HUES64 (cell line): ENCODE measurements at regions not wholly inside any gene's neighbourhood (a gene's known extent, or its start where the extent isn't known, plus 50 kb on each side); places are given as distances from the start of the nearest gene placed in this dataset.

Experiments
- H3K27ac ChIP-seq: 2 replicates; pipeline ENCODE4 v1.7.0; 2013; ENCODE audit warnings: low read depth, low read length, inconsistent platforms
- H3K27me3 ChIP-seq: 2 replicates; pipeline ENCODE4 v1.6.1; 2013; ENCODE audit warnings: mild to moderate bottlenecking, low read length; ENCODE audit not compliant: insufficient read depth
- H3K36me3 ChIP-seq: 2 replicates; pipeline ENCODE4 v1.6.1; 2013; ENCODE audit warnings: mild to moderate bottlenecking, low read length; ENCODE audit not compliant: insufficient read depth
- H3K4me1 ChIP-seq: 2 replicates; pipeline ENCODE4 v1.6.1; 2013; ENCODE audit warnings: mild to moderate bottlenecking, low read length, moderate library complexity; ENCODE audit not compliant: insufficient read depth
- H3K4me3 ChIP-seq: 2 replicates; pipeline ENCODE4 v1.5.1; 2013; ENCODE audit warnings: mild to moderate bottlenecking, low read length, moderate library complexity
- H3K9ac ChIP-seq: 2 replicates; pipeline ENCODE4 v1.6.1; 2013; ENCODE audit warnings: mild to moderate bottlenecking, low read depth, low read length
- H3K9me3 ChIP-seq: 2 replicates; pipeline ENCODE4 v1.6.1; 2013; ENCODE audit warnings: low read depth, low read length; ENCODE audit not compliant: insufficient read depth
- WGBS: fragments of 150-250, 120-280 bp; methylation state at CpG from one replicate; pipeline ENCODE4 v1.1.7; 2013; ENCODE audit warnings: missing lambda C conversion rate; 5-methylcytosine and 5-hydroxymethylcytosine counted together

DNA sequence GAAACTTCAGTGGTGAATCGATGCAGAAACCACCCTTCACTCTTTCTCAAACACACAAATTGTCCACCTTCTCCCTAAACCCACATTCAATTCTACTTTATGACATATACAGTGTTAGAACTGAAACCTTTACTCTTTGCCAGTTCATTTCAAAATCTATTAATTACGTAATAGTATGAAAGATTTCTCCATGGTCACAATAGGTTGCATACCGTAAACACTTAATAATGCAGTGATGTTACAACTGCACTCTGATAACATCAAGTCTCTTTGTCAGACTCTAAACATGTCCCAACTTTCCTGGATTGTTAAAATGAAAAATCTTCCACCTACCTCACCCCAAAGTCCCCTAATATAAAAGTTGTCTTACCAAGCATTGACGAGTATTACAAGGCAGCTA, 111.8 kb upstream of the PROK2 start:
- no peaks in the 10 kb centered on the region; the same call in 1 of the 2 replicates for H3K27me3 ChIP-seq
- no peaks in the 10 kb centered on the region for H3K36me3 ChIP-seq
- peaks cover 6% of the 10 kb centered on the region; the same call in 1 of the 2 replicates for H3K4me1 ChIP-seq
- H3K27ac ChIP-seq: no peak overlapping the region
- 90% methylated on average over 4 of the region's 4 CpGs for WGBS
- H3K9ac ChIP-seq: no peak overlapping the region
- H3K4me3 ChIP-seq: no peak overlapping the region
- no peaks in the 10 kb centered on the region for H3K9me3 ChIP-seq

DNA sequence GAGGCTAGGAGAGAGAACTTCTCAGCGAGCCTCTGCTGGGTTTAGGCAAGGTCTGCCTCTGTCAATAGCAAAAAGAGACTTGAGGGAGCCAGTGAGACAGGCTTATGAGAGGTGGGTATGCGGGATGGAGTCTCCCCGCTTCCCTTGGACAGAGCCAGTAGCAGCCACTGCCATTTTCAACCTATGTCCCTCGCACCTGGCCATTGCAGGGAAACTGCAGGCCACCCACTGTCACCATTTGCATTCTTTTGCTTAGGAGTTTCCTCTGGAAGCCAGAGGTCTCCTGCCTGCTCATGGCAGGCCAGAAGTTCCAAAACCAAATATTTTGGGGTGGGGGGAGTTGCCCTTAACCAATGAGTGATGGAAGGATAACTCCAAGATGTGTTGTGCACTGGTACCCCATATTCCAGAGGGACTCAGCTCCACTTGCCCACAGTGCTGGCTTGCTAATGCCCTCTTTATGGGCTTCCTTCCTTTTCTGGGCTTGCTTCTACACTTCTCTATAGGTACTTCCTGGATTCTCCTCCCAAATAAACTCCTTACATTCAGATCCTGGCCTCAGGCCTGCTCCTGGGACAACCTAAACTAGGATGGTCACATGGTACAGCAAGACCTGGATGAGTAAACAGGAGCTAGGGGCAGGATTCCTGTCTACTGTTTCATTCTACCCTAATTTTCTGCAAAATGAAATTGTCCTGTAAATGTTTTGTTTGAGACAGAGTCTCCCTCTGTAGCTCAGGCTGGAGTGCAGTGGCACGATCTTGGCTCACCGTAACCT, 108.9 kb upstream of the PROK2 start:
- no peak overlapping the region for H3K9ac ChIP-seq
- no peaks in the 10 kb centered on the region for H3K9me3 ChIP-seq
- no peak overlapping the region for H3K27ac ChIP-seq
- no peaks in the 10 kb centered on the region; the same call in 1 of the 2 replicates for H3K27me3 ChIP-seq
- no peak overlapping the region for H3K4me3 ChIP-seq
- 68% methylated on average over 6 of the region's 6 CpGs for WGBS
- no peaks in the 10 kb centered on the region for H3K36me3 ChIP-seq
- H3K4me1 ChIP-seq: peaks cover 6% of the 10 kb centered on the region; the same call in 1 of the 2 replicates

DNA sequence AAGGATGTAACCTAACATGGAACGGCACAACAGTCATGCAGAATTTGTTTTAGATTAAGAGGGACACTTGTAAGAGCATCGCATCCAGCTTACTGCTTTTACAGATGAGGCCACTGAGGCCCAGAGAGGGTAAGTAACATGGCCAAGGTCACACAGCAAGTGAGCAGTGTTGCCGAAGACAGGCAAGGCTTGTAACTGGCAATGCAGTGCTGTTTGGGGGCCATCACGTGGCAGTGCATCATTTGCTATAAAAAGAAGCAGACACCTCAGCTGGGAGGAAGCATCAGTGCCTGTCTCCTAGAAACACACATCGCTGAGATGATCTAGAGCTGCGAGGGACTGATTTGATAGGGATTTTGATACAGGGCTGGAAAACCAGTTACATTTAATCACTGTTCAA, 108.2 kb upstream of the PROK2 start:
- Histone ChIP-seq H3K4me3 (no peak overlapping the region), H3K27ac (no peak overlapping the region), H3K36me3 (no peaks in the 10 kb centered on the region), H3K9ac (no peak overlapping the region), H3K4me1 (peaks cover 6% of the 10 kb centered on the region; the same call in 1 of the 2 replicates), H3K9me3 (no peaks in the 10 kb centered on the region), H3K27me3 (no peaks in the 10 kb centered on the region; the same call in 1 of the 2 replicates)
- WGBS: 93% methylated on average over 6 of the region's 6 CpGs

DNA sequence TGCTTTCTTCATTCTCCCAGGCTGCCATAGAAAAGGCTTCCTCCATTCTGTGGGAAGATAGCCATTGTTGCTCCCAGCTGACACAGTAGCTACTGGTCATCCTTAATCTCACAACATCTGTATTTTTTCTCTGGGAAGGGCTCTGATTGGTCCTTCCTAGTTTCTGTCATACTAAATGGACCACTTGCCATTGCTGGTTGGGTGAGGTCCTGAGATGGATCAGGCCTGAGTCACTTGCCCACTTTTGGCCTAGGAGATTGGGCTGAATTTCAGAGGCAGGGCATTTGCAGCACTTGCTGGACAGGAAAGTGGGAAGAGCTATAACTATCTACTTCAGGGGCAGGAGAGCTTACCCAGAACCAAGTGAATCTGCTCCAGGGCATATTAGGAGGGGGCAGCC, 106.5 kb upstream of the PROK2 start:
- Histone ChIP-seq H3K27ac (no peak overlapping the region), H3K9me3 (no peaks in the 10 kb centered on the region), H3K4me3 (no peak overlapping the region), H3K9ac (no peak overlapping the region), H3K4me1 (peaks cover 6% of the 10 kb centered on the region; the same call in 1 of the 2 replicates), H3K27me3 (no peaks in the 10 kb centered on the region), H3K36me3 (no peaks in the 10 kb centered on the region)

DNA sequence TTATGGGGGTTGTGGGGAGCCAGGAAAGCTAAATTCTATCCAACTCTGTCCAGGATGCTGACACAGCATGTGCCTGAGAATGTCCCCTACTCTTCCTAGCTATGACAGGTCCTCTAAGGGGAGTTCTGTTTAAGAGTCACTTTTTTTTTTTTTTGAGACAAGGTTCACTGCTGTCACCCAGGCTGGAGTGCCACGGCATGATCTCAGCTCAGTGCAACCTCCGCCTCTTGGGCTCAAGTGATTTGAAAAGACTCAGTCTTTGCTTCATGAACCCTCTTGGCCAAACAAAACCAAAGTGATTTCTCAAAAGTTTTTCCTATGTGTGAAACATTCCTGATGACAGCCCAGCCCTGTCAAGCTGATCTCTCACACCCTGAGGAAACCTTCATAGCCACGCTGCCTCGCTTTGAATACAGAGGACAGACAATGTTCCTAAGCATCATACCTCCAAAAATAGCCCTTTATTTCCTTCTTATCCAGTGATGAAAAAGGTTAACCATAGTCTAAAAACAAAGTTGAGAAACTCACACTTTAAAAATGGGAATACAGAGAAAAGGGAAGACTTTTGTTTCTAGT, 105.5 kb upstream of the PROK2 start:
- Histone ChIP-seq H3K27me3 (no peaks in the 10 kb centered on the region), H3K9ac (no peak overlapping the region), H3K9me3 (no peaks in the 10 kb centered on the region), H3K4me1 (peaks cover 11% of the 10 kb centered on the region), H3K27ac (no peak overlapping the region), H3K36me3 (no peaks in the 10 kb centered on the region), H3K4me3 (no peak overlapping the region)
- WGBS: 91% methylated on average over 4 of the region's 4 CpGs

DNA sequence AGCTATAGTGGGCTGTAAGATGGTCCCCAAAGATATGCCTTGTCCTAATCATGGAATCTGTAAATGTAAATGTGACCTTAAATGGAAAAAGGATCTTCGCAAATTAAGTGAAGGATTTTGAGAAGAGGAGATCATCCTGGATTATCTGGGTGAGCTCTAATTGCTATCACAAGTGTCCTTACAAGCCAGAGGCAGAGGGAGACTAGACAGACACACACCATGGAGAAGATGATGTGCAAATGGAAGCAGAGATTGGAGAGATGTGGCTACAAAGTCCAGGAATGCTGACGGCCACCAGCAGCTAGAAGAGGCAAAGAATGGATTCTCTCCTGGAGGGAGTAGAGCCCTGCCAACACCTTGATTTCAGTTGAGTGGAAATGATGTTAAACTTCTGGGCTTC, 102.3 kb upstream of the PROK2 start:
- no peaks in the 10 kb centered on the region for H3K27me3 ChIP-seq
- H3K9me3 ChIP-seq: no peaks in the 10 kb centered on the region
- peaks cover 15% of the 10 kb centered on the region for H3K4me1 ChIP-seq
- H3K9ac ChIP-seq: no peak overlapping the region
- no peak overlapping the region for H3K27ac ChIP-seq
- WGBS: 91% methylated on average over 2 of the region's 2 CpGs
- H3K36me3 ChIP-seq: no peaks in the 10 kb centered on the region
- H3K4me3 ChIP-seq: no peak overlapping the region

DNA sequence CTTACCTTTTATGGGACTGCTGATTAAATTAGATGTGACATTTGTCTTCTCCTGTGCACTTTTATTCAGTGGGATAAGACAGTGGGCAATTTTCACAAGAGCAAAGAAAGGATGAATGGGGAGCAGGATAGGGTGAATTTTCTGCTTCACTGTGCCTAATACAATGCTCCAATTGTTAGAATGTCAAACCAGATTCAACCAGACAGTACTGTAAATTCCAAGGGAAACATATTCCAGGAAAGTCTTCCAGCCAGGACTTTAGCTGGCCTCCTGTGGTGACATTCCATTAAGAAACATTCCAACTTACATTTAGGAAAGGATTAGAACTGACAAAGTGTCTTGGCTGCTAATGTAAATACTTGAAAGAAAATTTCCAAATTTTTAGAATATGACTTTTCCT, 100.1 kb upstream of the PROK2 start:
- Histone ChIP-seq H3K9ac (no peak overlapping the region), H3K27me3 (no peaks in the 10 kb centered on the region), H3K4me3 (no peak overlapping the region), H3K36me3 (no peaks in the 10 kb centered on the region), H3K27ac (no peak overlapping the region; the same call in 1 of the 2 replicates), H3K9me3 (no peaks in the 10 kb centered on the region), H3K4me1 (peaks cover 15% of the 10 kb centered on the region)

DNA sequence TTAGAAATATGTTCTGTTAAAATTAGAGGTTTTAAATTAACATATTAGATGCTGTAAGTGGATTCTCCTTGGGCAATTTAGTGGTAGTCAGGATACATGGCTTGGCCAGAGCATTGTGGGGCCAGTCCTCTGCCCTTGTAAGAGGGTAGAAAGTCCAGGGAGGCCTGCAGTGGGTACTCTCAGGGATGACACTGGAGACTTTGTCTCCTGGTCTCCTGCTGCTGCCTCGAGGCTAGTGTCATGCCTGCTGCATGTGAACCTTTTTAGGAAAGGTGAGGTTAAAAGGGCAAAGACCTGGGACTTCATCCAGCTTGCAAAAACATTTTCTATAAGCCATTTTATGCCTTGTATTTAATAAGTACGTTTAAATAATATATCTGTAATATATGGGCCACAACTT, 96.8 kb upstream of the PROK2 start:
- WGBS: 73% methylated on average over 1 of the region's 2 CpGs
- H3K27me3 ChIP-seq: no peaks in the 10 kb centered on the region

DNA sequence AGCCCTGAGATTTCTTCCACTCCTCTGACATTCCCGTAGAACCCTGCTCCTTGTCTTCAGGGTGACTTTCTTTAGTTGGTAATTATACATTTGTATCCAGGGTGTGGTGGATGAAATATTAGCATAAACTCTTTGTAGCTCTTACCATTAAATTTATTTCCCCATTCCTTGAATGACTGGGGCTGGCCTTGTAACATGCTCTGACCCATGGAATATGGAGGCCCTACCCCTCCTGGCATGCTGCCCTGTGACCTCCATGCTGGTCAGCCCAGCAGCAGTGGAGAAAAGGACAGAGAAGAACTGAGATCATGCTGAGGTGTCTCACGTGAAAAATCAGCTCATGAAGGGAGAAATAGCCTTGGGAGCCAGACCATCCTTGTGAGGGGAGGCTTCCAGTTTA, 96.1 kb upstream of the PROK2 start:
- no peak overlapping the region for H3K27ac ChIP-seq
- no peaks in the 10 kb centered on the region for H3K9me3 ChIP-seq
- H3K27me3 ChIP-seq: no peaks in the 10 kb centered on the region
- H3K4me1 ChIP-seq: peaks cover 33% of the 10 kb centered on the region
- H3K9ac ChIP-seq: no peak overlapping the region
- WGBS: 91% methylated on average over 2 of the region's 2 CpGs
- no peaks in the 10 kb centered on the region for H3K36me3 ChIP-seq
- no peak overlapping the region for H3K4me3 ChIP-seq

More for the DNA sequence above, 96.8 kb upstream of the PROK2 start:
- Histone ChIP-seq H3K4me3 (no peak overlapping the region), H3K9ac (no peak overlapping the region), H3K27ac (no peak overlapping the region), H3K4me1 (peaks cover 27% of the 10 kb centered on the region), H3K9me3 (no peaks in the 10 kb centered on the region), H3K36me3 (no peaks in the 10 kb centered on the region)

DNA sequence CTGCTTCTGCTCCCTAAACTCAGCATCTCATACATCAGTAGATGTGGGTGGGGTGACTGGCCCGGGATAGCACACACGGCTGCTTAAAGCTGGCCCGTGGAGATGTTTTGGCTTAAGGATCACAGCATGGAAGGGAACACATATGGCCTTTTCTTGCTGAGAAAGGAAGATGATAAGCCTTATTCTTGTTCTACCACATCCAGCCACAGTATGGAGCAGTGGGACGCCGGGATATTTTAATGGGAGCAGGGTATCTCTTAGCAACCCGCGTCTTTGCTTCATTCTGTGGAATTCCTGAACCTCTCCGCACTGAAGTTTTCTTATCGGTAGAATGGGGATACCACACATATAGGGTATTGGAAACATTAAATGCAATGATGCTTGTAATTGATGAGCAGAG, 94.1 kb upstream of the PROK2 start:
- no peak overlapping the region for H3K27ac ChIP-seq
- no peaks in the 10 kb centered on the region for H3K27me3 ChIP-seq
- no peaks in the 10 kb centered on the region for H3K36me3 ChIP-seq
- peaks cover 18% of the 10 kb centered on the region for H3K4me1 ChIP-seq
- no peaks in the 10 kb centered on the region for H3K9me3 ChIP-seq
- H3K9ac ChIP-seq: no peak overlapping the region
- H3K4me3 ChIP-seq: no peak overlapping the region
- WGBS: 83% methylated on average over 9 of the region's 9 CpGs

DNA sequence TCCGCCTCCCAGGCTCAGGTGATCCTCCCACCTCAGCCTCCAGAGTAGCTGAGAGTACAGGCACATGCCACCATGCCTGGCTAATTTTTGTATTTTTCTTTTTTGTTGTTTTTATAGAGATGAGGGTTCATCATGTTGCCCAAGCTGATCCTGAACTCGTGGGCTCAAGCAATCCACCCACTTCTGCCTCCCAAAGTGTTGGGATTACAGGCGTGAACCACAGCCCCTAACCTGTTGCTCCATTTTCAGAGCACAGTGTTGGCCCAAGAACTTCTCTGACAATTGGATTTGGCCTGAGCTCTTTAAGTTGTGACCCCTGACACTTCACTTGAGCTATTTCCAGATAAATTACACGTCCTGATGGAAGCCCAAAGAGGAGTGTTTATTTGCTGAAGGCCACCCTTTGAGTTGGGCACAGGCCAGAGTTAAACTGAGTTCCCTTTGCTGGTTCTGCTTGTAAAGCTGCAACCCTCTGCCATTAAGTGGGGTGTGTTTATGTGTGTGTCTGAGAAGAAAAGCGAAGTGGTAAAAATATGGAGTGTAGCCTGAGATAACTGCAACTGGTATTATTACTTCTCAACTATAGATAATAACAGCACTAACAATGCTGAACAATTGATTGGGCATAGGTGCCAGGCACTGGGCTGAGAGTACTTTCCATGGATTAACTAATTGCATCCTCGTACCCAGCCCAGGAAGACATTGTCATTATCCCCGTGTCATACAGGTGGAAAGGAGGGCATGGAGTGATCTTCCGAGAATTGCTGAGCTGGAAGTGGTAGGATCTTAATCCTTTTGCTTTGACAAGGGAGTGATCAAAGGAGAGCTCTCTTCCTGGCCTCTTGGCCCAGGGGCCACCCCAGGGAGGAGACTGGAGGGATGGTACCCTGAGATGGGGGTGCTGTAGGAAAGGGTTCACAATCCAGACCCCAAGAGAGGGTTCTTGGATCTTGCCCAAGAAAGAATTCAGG, 91.5 kb upstream of the PROK2 start:
- no peak overlapping the region for H3K27ac ChIP-seq
- no peaks in the 10 kb centered on the region for H3K36me3 ChIP-seq
- H3K4me3 ChIP-seq: no peak overlapping the region
- H3K9ac ChIP-seq: no peak overlapping the region
- no peaks in the 10 kb centered on the region for H3K27me3 ChIP-seq
- 69% methylated on average over 7 of the region's 8 CpGs for WGBS
- peaks cover 34% of the 10 kb centered on the region for H3K4me1 ChIP-seq
- no peaks in the 10 kb centered on the region for H3K9me3 ChIP-seq
